ENCODE measurements at regions not wholly inside any gene's neighbourhood (a gene's known extent, or its start where the extent isn't known, plus 50 kb on each side); places are given as distances from the start of the nearest gene placed in this dataset.

DNA sequence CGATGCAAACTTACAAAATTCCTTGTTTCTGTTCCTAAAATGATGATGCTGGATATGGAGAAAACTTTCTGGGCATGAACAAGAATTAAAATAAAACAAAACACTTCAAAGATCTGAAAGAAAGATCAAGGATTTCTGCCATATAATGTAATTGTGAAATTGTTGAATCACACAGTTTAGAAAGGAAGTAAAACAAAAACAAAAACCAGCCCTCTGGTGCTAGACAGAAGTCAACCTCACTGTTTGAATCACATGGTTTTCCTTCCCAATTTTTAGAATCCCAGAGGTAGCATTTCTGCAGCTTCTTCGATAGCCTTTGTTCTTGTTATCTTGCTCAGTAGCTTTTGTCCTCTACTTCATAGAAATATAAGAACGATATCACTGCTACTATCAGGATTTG lies 118.2 kb upstream of the ARGLU1 start:
- DNase-seq, result no peak

DNA sequence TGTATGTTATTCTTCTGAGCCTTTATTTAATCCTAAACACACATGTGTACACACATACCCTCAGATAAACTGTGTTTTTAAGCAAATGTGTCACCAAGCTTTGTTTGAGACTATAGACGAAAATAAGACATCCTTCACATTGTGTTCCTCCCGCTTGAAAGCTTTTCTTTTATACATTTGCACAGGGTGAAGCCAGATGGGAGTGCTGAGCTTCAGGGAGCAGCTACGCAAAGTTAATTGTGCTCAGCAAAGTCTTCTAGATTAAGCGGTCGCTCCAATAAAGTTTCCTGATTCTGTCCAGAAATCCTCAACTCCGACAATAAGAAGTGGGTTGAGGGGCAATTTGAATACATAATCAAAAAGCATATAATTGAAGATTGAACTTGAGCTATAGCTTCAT lies 117.2 kb upstream of the ARGLU1 start:
- DNase-seq, result no peak

GRCh38 chr13:106683918-106684317 lies 116.0 kb upstream of the ARGLU1 start:
- DNase-seq, result no peak

DNA sequence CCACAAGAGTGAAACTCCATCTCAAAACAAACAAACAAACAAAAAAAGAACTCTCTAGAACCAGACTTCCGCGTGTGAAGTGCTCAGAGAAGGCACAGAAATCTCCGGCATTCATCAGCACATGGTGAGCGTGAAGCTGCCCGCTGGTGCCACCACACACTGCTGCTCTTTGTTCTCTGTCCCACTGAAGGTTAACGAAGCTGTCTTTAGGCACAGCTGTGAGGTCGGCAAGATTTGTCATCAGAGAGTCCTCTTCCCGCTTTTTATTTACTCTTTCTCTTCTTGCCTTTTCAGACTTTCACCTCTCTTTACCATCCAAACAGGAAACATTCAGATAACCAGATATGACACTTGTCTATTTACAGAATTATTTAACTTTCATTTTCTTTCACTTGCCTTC lies 115.2 kb upstream of the ARGLU1 start:
- DNase-seq, result no peak

- no peak for DNase-seq
These were observed 114.1 kb upstream of the ARGLU1 start for GRCh38 chr13:106681997-106682396.

DNA sequence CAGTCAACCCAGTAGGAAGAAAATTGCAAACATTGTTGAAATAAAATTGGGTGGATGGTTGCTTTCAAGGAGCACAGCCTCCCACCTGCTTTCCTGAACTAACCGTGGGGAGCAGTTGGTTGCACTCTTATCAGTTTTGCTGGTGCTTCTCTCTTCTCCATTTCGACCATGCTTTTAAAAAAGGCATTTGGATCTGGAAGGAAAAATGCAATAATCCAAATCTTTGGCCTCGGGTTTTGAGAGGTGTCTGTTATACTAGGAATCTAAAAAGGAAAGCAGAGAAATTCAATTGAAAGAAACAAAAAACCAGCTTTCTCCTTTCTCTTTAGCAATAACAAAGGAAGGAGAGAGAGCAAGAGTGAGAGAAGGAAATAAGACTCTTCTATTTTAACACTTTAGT lies 113.6 kb upstream of the ARGLU1 start:
- no peak for DNase-seq

DNA sequence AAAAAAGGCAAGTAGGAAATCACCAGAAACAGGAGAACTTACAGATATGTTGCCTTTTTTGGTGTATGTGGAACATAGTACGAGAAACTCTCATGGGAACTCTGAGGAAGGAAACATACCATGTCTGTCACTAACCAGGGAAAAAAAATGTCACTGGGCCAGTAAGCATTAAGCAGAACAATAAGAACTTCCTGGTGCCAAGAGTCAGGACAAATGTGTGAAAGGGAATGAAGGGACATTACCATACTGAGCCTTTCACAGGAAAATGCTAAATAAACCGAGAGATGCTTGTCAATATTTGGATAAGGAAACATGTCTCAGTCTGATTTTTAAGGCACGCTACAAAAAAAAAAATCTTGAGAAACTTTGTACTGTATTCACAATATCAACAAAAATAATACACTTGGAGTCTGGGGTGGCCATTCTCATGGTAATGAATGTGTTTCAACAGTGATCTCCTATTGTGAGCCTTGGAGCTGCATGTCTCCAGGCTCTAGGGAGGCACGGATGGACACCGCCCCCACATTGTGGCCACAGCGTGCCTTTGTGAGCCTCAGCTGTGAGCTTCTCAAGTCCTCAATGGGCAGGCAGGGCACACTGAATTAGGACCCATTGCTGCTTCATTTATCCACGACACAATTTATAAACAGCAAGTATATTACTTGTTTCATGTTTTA lies 113.0 kb upstream of the ARGLU1 start:
- no peak for DNase-seq

- no peak for DNase-seq
These were observed 110.9 kb upstream of the ARGLU1 start for GRCh38 chr13:106678646-106679418.

DNA sequence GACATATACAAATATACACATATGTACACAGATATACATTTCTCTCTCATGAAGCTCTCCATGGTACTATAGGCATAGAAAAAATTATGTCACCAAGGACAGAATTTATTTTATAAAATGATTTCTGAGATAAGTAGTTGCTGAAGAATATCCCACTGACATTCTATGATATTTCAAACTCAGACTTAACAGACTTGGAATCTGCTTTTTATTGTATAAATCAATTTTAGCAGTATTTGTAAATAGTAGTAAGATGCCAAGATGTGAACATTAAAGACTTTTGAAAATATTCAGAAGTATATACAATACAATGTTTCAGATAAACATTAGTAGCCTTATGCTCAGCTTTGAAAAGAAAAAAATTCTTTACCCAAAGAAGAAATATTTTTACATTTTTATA lies 107.4 kb upstream of the ARGLU1 start:
- no peak for DNase-seq

GRCh38 chr13:106660746-106661625 lies 93.0 kb upstream of the ARGLU1 start:
- DNase-seq, result no peak

GRCh38 chr13:106657104-106657503 lies 89.2 kb upstream of the ARGLU1 start:
- no peak for DNase-seq

- no peak for DNase-seq
These were observed 88.2 kb upstream of the ARGLU1 start for GRCh38 chr13:106656186-106656585.

GRCh38 chr13:106651442-106651841 lies 83.5 kb upstream of the ARGLU1 start:
- no peak for DNase-seq

- no peak for DNase-seq
These were observed 82.8 kb upstream of the ARGLU1 start for GRCh38 chr13:106650690-106651205.

- DNase-seq, result no peak
These were observed 81.6 kb upstream of the ARGLU1 start for GRCh38 chr13:106649495-106649894.

GRCh38 chr13:106640515-106640914 lies 72.6 kb upstream of the ARGLU1 start:
- DNase-seq, result no peak

- no peak for DNase-seq
These were observed 69.6 kb upstream of the ARGLU1 start for GRCh38 chr13:106637519-106637918.

- no peak for DNase-seq
These were observed 68.6 kb upstream of the ARGLU1 start for GRCh38 chr13:106636492-106636891.

DNA sequence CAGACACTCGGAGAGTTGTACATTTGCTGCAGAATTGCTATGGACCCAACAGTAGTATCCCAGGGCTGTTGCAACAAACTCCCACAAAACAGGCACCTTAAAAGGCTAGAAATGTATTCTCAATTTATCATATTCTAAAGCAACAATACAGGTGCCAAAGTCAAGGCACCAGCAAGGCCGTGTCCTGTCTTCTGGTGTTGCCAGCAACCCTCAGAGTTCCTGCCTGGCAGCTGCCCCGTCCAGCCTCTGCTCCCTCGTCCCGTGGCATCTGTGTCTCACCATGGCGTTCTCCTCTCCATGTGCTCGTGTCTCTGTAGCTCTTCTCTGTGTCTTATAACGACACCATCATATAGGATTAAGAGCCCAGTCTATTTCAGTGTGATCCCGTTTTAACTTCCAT lies 67.7 kb upstream of the ARGLU1 start:
- no peak for DNase-seq

- DNase-seq, result no peak
These were observed 65.4 kb upstream of the ARGLU1 start for GRCh38 chr13:106633321-106633720.

DNA sequence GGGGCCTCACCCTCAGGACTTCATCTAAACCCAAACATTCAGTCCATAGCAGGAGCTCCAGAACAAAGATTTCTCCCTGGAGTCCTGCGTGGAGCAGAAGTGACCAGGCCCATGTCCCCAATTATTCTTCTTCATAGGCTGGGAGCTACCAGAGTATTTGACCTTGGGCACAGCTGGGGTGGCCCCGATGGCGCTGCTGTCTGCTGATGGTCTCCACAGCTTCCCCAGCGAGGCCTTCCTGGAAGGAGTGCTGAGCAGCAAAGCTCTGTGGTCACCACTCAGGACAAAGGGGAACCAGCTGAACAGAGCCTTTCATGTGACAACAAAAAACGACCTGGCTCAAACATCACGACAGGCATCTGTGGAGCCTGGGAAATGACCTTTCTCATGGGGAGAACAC lies 62.7 kb upstream of the ARGLU1 start:
- DNase-seq, result no peak

DNA sequence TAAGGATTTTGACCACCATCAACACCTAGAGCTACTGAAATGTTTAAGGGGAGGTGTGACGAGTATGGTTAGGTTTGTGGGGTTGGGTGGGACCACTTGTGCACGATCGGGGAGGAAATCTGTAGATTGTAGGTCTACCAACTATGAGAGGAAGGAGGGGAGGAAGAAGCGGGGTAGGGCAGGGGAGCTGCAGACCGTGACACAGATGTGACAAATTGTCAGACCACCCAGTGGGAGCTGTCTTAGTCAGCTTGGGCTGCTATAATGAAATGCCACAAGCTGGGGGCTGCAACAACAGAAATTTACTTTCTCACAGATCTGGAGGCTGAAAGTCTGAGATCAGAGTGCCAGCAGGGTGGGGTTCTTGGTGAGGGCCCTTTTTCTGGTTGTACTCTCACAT lies 62.2 kb upstream of the ARGLU1 start:
- DNase-seq, result no peak

- DNase-seq, result no peak
These were observed 61.2 kb upstream of the ARGLU1 start for GRCh38 chr13:106628936-106629659.
